HEK293T (cell line): ENCODE measurements at regions not wholly inside any gene's neighbourhood (a gene's known extent, or its start where the extent isn't known, plus 50 kb on each side); places are given as distances from the start of the nearest gene placed in this dataset.

ENCODE experiments used
- CTCF ChIA-PET: fragments of 350-600 bp; formaldehyde crosslinking; extraction: SDS; loops from one replicate; lab custom pipeline; 2021; ENCODE audit warnings: antibody characterized with exemption, inconsistent platforms; lab: Yijun Ruan, JAX
- POLR2A ChIA-PET: fragments of 350-600 bp; formaldehyde crosslinking; extraction: SDS; loops from one replicate; lab custom pipeline; 2020; ENCODE audit warnings: antibody characterized with exemption, inconsistent platforms; lab: Yijun Ruan, JAX
- DNase-seq: peaks from one replicate; pipeline ENCODE4 v3.0.0; 2012; ENCODE audit warnings: mixed read lengths; ENCODE audit errors: extremely low spot score
- ARNT ChIP-seq: fragments of 450-650 bp; IDR thresholded peaks from 2 replicates; pipeline ENCODE4 v1.6.1; 2017; ENCODE audit warnings: mild to moderate bottlenecking
- BHLHE40 ChIP-seq: fragments of 450-650 bp; IDR thresholded peaks from 2 replicates; pipeline ENCODE4 v1.6.1; 2016; ENCODE audit warnings: mild to moderate bottlenecking, moderate library complexity, borderline replicate concordance
- CTBP1 ChIP-seq: fragments of 450-650 bp; IDR thresholded peaks from 2 replicates; pipeline ENCODE4 v1.6.1; 2016; ENCODE audit warnings: borderline replicate concordance
- ELF4 ChIP-seq: fragments of 450-650 bp; IDR thresholded peaks from 2 replicates; pipeline ENCODE4 v1.6.1; 2017; ENCODE audit warnings: antibody characterized with exemption
- FOXA1 ChIP-seq: fragments of 450-650 bp; IDR thresholded peaks from 2 replicates; pipeline ENCODE4 v1.6.1; 2016; ENCODE audit warnings: mild to moderate bottlenecking
- FOXK2 ChIP-seq: fragments of 450-650 bp; IDR thresholded peaks from 2 replicates; pipeline ENCODE4 v1.6.1; 2016; ENCODE audit warnings: mild to moderate bottlenecking
- FOXM1 ChIP-seq: fragments of 450-650 bp; IDR thresholded peaks from 2 replicates; pipeline ENCODE4 v1.6.1; 2017; ENCODE audit warnings: mild to moderate bottlenecking, borderline replicate concordance
- HDGF ChIP-seq: fragments of 450-650 bp; IDR thresholded peaks from 2 replicates; pipeline ENCODE4 v1.6.1; 2017; ENCODE audit warnings: antibody characterized with exemption, borderline replicate concordance
- L3MBTL2 ChIP-seq: fragments of 450-650 bp; conservative IDR thresholded peaks from 2 replicates; pipeline ENCODE4 v1.6.1; 2016; ENCODE audit warnings: mild to moderate bottlenecking
- LEF1 ChIP-seq: fragments of 450-650 bp; IDR thresholded peaks from 2 replicates; pipeline ENCODE4 v1.6.1; 2017; ENCODE audit warnings: mild to moderate bottlenecking, borderline replicate concordance
- NFRKB ChIP-seq: fragments of 450-650 bp; IDR thresholded peaks from 2 replicates; pipeline ENCODE4 v1.6.1; 2016; ENCODE audit warnings: mild to moderate bottlenecking, moderate library complexity
- PKNOX1 ChIP-seq: fragments of 450-650 bp; IDR thresholded peaks from 2 replicates; pipeline ENCODE4 v1.6.1; 2016
- SP1 ChIP-seq: fragments of 450-650 bp; IDR thresholded peaks from 2 replicates; pipeline ENCODE4 v1.6.1; 2017
- SUZ12 ChIP-seq: fragments of 450-650 bp; IDR thresholded peaks from 2 replicates; pipeline ENCODE4 v1.6.1; 2016; ENCODE audit warnings: mild to moderate bottlenecking
- TARDBP ChIP-seq: fragments of 450-650 bp; IDR thresholded peaks from 2 replicates; pipeline ENCODE4 v1.6.1; 2016
- ZNF384 ChIP-seq: fragments of 450-650 bp; IDR thresholded peaks from 2 replicates; pipeline ENCODE4 v1.6.1; 2016

- TF ChIP-seq FOXA1 (no peak), ELF4 (no peak), HDGF (no peak), LEF1 (no peak), BHLHE40 (no peak), SP1 (no peak), TARDBP (no peak), CTBP1 (no peak), L3MBTL2 (no peak), ARNT (no peak), FOXK2 (no peak), FOXM1 (no peak)
- POLR2A ChIA-PET: no interaction called here
- CTCF ChIA-PET: interaction anchor here (0.6 kb wide), 1 partner anchor 656 kb away, joined by 3 read pairs; no protein-coding TSS in a partner anchor
- DNase-seq: no peak
These were observed 260.1 kb upstream of the SPAG17 start for GRCh38 chr1:118445156-118445555.

- no peak for DNase-seq
- TF ChIP-seq NFRKB (no peak), CTBP1 (no peak), FOXM1 (no peak), ELF4 (no peak), L3MBTL2 (no peak), HDGF (no peak)
- CTCF ChIA-PET: interaction anchor here (0.7 kb wide), 1 partner anchor 19 kb away, joined by 5 read pairs; no protein-coding TSS in a partner anchor
- POLR2A ChIA-PET: no interaction called here
These were observed 257.2 kb upstream of the SPAG17 start for GRCh38 chr1:118442214-118442613.

GRCh38 chr1:118437664-118438063 lies 252.6 kb upstream of the SPAG17 start:
- POLR2A ChIA-PET: no interaction called here
- TF ChIP-seq PKNOX1 (no peak), ELF4 (no peak), ZNF384 (no peak), NFRKB (no peak), TARDBP (no peak), FOXM1 (no peak), CTBP1 (no peak), BHLHE40 (no peak), FOXA1 (no peak), SUZ12 (no peak), HDGF (no peak), ARNT (no peak)
- CTCF ChIA-PET: no interaction called here
- no peak for DNase-seq

- no peak for DNase-seq
- CTCF ChIA-PET: no interaction called here
- TF ChIP-seq HDGF (no peak), TARDBP (no peak), ELF4 (no peak)
- POLR2A ChIA-PET: no interaction called here
These were observed 244.8 kb upstream of the SPAG17 start for GRCh38 chr1:118429856-118430255.

GRCh38 chr1:118421868-118422350 lies 236.9 kb upstream of the SPAG17 start:
- CTCF ChIA-PET: no interaction called here
- POLR2A ChIA-PET: no interaction called here
- DNase-seq: no peak
- no peak for TF ChIP-seq ELF4

GRCh38 chr1:118404024-118404423 lies 219.0 kb upstream of the SPAG17 start:
- no peak for TF ChIP-seq FOXM1
- TF ChIP-seq FOXA1: no peak
- no peak for TF ChIP-seq CTBP1
- no peak for TF ChIP-seq ARNT
- TF ChIP-seq NFRKB: no peak
- no peak for TF ChIP-seq SP1
- no peak for TF ChIP-seq L3MBTL2
- TF ChIP-seq BHLHE40: no peak
- TF ChIP-seq FOXK2: no peak
- TF ChIP-seq PKNOX1: no peak
- DNase-seq: no peak
- POLR2A ChIA-PET: no interaction called here
- CTCF ChIA-PET: no interaction called here

GRCh38 chr1:118397496-118397859 lies 212.4 kb upstream of the SPAG17 start:
- CTCF ChIA-PET: no interaction called here
- POLR2A ChIA-PET: no interaction called here
- DNase-seq: no peak
- TF ChIP-seq BHLHE40: no peak
- no peak for TF ChIP-seq FOXA1
- TF ChIP-seq SUZ12: no peak
- no peak for TF ChIP-seq FOXK2
- TF ChIP-seq CTBP1: no peak

- TF ChIP-seq FOXA1 (no peak), PKNOX1 (peak; percentile 30; the same call in 1 of the 2 replicates)
- POLR2A ChIA-PET: no interaction called here
- DNase-seq: no peak
- CTCF ChIA-PET: no interaction called here
These were observed 211.9 kb upstream of the SPAG17 start for GRCh38 chr1:118396829-118397495.
